IMR-90 (cell line): ENCODE measurements at regions not wholly inside any gene's neighbourhood (a gene's known extent, or its start where the extent isn't known, plus 50 kb on each side); places are given as distances from the start of the nearest gene placed in this dataset.

Source experiments
- ATAC-seq: fragments of 200-7000 bp; cut with Tn5 transposase; 2 replicates; pipeline ENCODE4 v1.9.1; 2020; ENCODE audit warnings: low read depth, mild to moderate bottlenecking, moderate library complexity
- BruUV-seq: library from RNA; stranded (reverse); fragments of 400-500 nt; replicated peaks from 2 replicates; lab custom pipeline; 2021; lab: Mats Ljungman, UMichigan
- CTCF ChIA-PET: fragments of 300-600 bp; formaldehyde crosslinking; extraction: SDS; loops from one replicate; lab custom pipeline; 2021; ENCODE audit warnings: antibody characterized with exemption; lab: Yijun Ruan, JAX
- POLR2A ChIA-PET: fragments of 300-600 bp; sonication (Branson Sonifier 250); formaldehyde crosslinking; loops from one replicate; lab custom pipeline; 2022; ENCODE audit warnings: antibody characterized with exemption; ENCODE audit not compliant: unreplicated experiment; lab: Charles Lee
- DNase-seq: peaks from one replicate; pipeline ENCODE4 v3.0.0; 2013
- H2AFZ ChIP-seq: replicated peaks from 2 replicates; pipeline ENCODE3; 2013; ENCODE audit warnings: low read length, mild to moderate bottlenecking; ENCODE audit not compliant: poor library complexity
- H2AK5ac ChIP-seq: 2 replicates; pipeline ENCODE4 v1.6.1; 2013; ENCODE audit warnings: low read depth, low read length, inconsistent platforms
- H2AK9ac ChIP-seq: replicated peaks from 2 replicates; pipeline ENCODE3; 2013; ENCODE audit warnings: mild to moderate bottlenecking, low read depth, low read length, moderate library complexity; ENCODE audit not compliant: poor library complexity
- H2BK120ac ChIP-seq: 2 replicates; pipeline ENCODE4 v1.6.1; 2013; ENCODE audit warnings: low read depth, low read length, inconsistent platforms
- H2BK15ac ChIP-seq: 3 replicates; pipeline ENCODE4 v1.6.1; 2013; ENCODE audit warnings: low read depth, low read length, inconsistent platforms
- H2BK20ac ChIP-seq: 2 replicates; pipeline ENCODE4 v1.6.1; 2013; ENCODE audit warnings: low read depth, mild to moderate bottlenecking, inconsistent platforms, low read length, moderate library complexity
- H2BK5ac ChIP-seq: 2 replicates; pipeline ENCODE4 v1.6.1; 2013; ENCODE audit warnings: mild to moderate bottlenecking, low read depth, low read length, inconsistent platforms; ENCODE audit not compliant: poor library complexity, severe bottlenecking
- H3K14ac ChIP-seq: replicated peaks from 2 replicates; pipeline ENCODE4 v1.6.1; 2013; ENCODE audit warnings: low read depth, low read length, inconsistent platforms
- H3K18ac ChIP-seq: 2 replicates; pipeline ENCODE4 v1.6.1; 2013; ENCODE audit warnings: low read depth, low read length, control low read depth
- H3K23ac ChIP-seq: 2 replicates; pipeline ENCODE4 v1.6.1; 2013; ENCODE audit warnings: low read depth, low read length, inconsistent platforms
- H3K27ac ChIP-seq: 2 replicates; pipeline ENCODE4 v1.5.1; 2013; ENCODE audit warnings: mild to moderate bottlenecking, control low read depth, low read length; ENCODE audit not compliant: insufficient read depth
- H3K27me3 ChIP-seq: 2 replicates; pipeline ENCODE4 v1.6.1; 2013; ENCODE audit warnings: low read length; ENCODE audit not compliant: control insufficient read depth, insufficient read depth
- H3K36me3 ChIP-seq: 2 replicates; pipeline ENCODE4 v1.6.1; 2013; ENCODE audit warnings: low read length, mixed read lengths; ENCODE audit not compliant: control insufficient read depth, insufficient read depth
- H3K4ac ChIP-seq: 2 replicates; pipeline ENCODE4 v1.6.1; 2013; ENCODE audit warnings: low read depth, low read length, inconsistent platforms
- H3K4me1 ChIP-seq: 2 replicates; pipeline ENCODE4 v1.6.1; 2013; ENCODE audit warnings: low read length, mixed read lengths; ENCODE audit not compliant: control insufficient read depth, insufficient read depth
- H3K4me2 ChIP-seq: 2 replicates; pipeline ENCODE4 v1.6.1; 2013; ENCODE audit warnings: low read depth, mild to moderate bottlenecking, control low read depth, low read length, moderate library complexity
- H3K4me3 ChIP-seq: 2 replicates; pipeline ENCODE4 v1.5.1; 2013; ENCODE audit warnings: low read depth, mild to moderate bottlenecking, control low read depth, low read length, moderate library complexity; ENCODE audit not compliant: insufficient read depth
- H3K56ac ChIP-seq: 2 replicates; pipeline ENCODE4 v1.6.1; 2013; ENCODE audit warnings: low read length, inconsistent platforms; ENCODE audit not compliant: insufficient read depth; ENCODE audit errors: extremely low read depth
- H3K79me1 ChIP-seq, 2 experiments: 2 replicates each; pipeline ENCODE4 v1.6.1; 2013; ENCODE audit warnings: low read length in 2 of 2, inconsistent platforms in 1 of 2, low read depth in 1 of 2
- H3K9ac ChIP-seq: 2 replicates; pipeline ENCODE4 v1.6.1; 2013; ENCODE audit warnings: low read depth, low read length, control low read depth
- H3K9me1 ChIP-seq: 2 replicates; pipeline ENCODE4 v1.6.1; 2013; ENCODE audit warnings: low read length, inconsistent platforms; ENCODE audit not compliant: insufficient read depth
- H3K9me3 ChIP-seq: 2 replicates; pipeline ENCODE4 v1.6.1; 2013; ENCODE audit warnings: low read length; ENCODE audit not compliant: control insufficient read depth, insufficient read depth
- H4K20me1 ChIP-seq: 2 replicates; pipeline ENCODE4 v1.6.1; 2013; ENCODE audit warnings: low read length, inconsistent platforms; ENCODE audit not compliant: insufficient read depth
- H4K5ac ChIP-seq: 2 replicates; pipeline ENCODE4 v1.6.1; 2013; ENCODE audit warnings: mild to moderate bottlenecking, low read depth, low read length, control low read depth
- H4K8ac ChIP-seq, 2 experiments: 2 replicates each; pipeline ENCODE4 v1.6.1; 2013; ENCODE audit warnings: low read depth in 2 of 2, low read length in 2 of 2, control low read depth in 1 of 2, inconsistent platforms in 1 of 2
- H4K91ac ChIP-seq: 2 replicates; pipeline ENCODE4 v1.6.1; 2013; ENCODE audit warnings: low read depth, low read length, inconsistent platforms; ENCODE audit not compliant: insufficient read depth
- BHLHE40 ChIP-seq: fragments of 150-350 bp; IDR thresholded peaks from 2 replicates; pipeline ENCODE4 v1.6.1; 2016; ENCODE audit warnings: mild to moderate bottlenecking, low read depth, low read length
- CEBPB ChIP-seq: IDR thresholded peaks from 2 replicates; pipeline ENCODE4 v1.6.1; 2012; ENCODE audit warnings: low read depth, low read length, improper control_type of control experiment
- CHD1 ChIP-seq: IDR thresholded peaks from 2 replicates; pipeline ENCODE4 v1.6.1; 2012; ENCODE audit warnings: low read depth, low read length, improper control_type of control experiment
- FOS ChIP-seq: fragments of 150-350 bp; IDR thresholded peaks from 2 replicates; pipeline ENCODE4 v1.6.1; 2016; ENCODE audit warnings: low read depth, low read length
- MAZ ChIP-seq: IDR thresholded peaks from 2 replicates; pipeline ENCODE4 v1.6.1; 2012; ENCODE audit warnings: low read depth, mild to moderate bottlenecking, low read length, improper control_type of control experiment, moderate library complexity, borderline replicate concordance
- MXI1 ChIP-seq: IDR thresholded peaks from 2 replicates; pipeline ENCODE4 v1.6.1; 2012; ENCODE audit warnings: low read depth, mild to moderate bottlenecking, low read length, moderate library complexity, borderline replicate concordance
- NFE2L2 ChIP-seq: fragments of 150-350 bp; IDR thresholded peaks from 2 replicates; pipeline ENCODE4 v1.6.1; 2016; ENCODE audit warnings: low read depth, mild to moderate bottlenecking, low read length
- POLR2A ChIP-seq: IDR thresholded peaks from 2 replicates; pipeline ENCODE4 v1.6.1; 2012; ENCODE audit warnings: mild to moderate bottlenecking, low read depth, low read length
- RAD21 ChIP-seq: IDR thresholded peaks from 2 replicates; pipeline ENCODE4 v1.6.1; 2012; ENCODE audit warnings: low read length, improper control_type of control experiment
- RFX5 ChIP-seq: IDR thresholded peaks from 2 replicates; pipeline ENCODE4 v1.8.0; 2012; ENCODE audit warnings: low read depth, mild to moderate bottlenecking, low read length, moderate library complexity
- SMC3 ChIP-seq: fragments of 150-350 bp; IDR thresholded peaks from 2 replicates; pipeline ENCODE4 v1.6.1; 2016; ENCODE audit warnings: low read depth, mild to moderate bottlenecking, antibody characterized with exemption, low read length, moderate library complexity
- WGBS, 2 experiments: methylation state at CpG; one replicate each; pipeline versions ENCODE4 v1.1.5 to v1.1.7; 2013; ENCODE audit warnings: missing lambda C conversion rate in 2 of 2; ENCODE audit not compliant: insufficient read length in 1 of 2; ENCODE audit errors: extremely low coverage in 2 of 2; 5-methylcytosine and 5-hydroxymethylcytosine counted together
- dilution Hi-C: fragments of 300-500 bp; cut with HindIII; formaldehyde crosslinking; loops from one replicate; pipeline ENCODE4 v1.14.3; 2018; ENCODE audit warnings: low sequenced_read_pairs; ENCODE audit not compliant: unreplicated experiment
- in situ Hi-C: fragments of 300-500 bp; cut with MboI; formaldehyde crosslinking; loops from 3 replicates; pipeline ENCODE4 v1.14.3; 2019; ENCODE audit warnings: low sequenced_read_pairs, inconsistent platforms, mixed read lengths
- intact Hi-C: fragments of 100-400 bp; cut with micrococcal nuclease; formaldehyde crosslinking; loops from 2 replicates; pipeline ENCODE4 v1.10.0; 2022
- TF ChIP-seq, protein P1 (sequence below): fragments of 150-350 bp; IDR thresholded peaks from 2 replicates; pipeline ENCODE4 v1.6.1; 2016; ENCODE audit warnings: low read depth, mild to moderate bottlenecking, low read length, moderate library complexity, borderline replicate concordance
- TF ChIP-seq, protein P2 (sequence below): conservative IDR thresholded peaks from 2 replicates; pipeline ENCODE4 v1.5.1; 2012; ENCODE audit warnings: mild to moderate bottlenecking, low read depth, low read length, improper control_type of control experiment

DNA sequence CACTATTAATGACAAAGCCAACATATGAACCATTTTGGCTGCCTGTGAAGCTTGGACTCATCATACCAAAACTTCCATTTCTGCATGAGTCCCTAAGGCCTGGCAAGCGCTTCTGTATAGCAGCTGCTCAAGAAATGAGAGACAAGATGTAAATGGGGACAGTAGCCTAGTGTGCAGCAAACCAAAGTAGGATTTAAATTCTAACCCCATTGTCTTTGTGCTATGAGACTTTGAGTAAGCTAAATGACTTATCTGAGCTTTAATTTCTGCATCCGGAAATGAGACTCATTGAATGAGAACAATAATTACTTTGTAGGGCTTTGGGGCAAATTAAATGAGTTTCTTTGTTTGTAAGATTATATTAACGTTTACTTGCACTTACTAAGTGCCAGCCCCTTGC, 536.4 kb upstream of the CDH7 start:
- Histone ChIP-seq H3K4ac (no peak overlapping the region), H2AK5ac (no peak overlapping the region), H3K9me1 (no peaks in the 10 kb centered on the region), H3K4me3 (no peak overlapping the region), H2BK120ac (no peak overlapping the region), H3K4me2 (no peak overlapping the region), H3K79me1 (no peaks in the 10 kb centered on the region), H3K27ac (no peak overlapping the region), H3K9ac (no peak overlapping the region), H2BK15ac (no peak overlapping the region), H3K18ac (no peak overlapping the region), H4K5ac (no peak overlapping the region), H3K36me3 (no peaks in the 10 kb centered on the region), H2AK9ac (no peak overlapping the region), H3K14ac (no peak overlapping the region), H3K9me3 (peaks cover 4% of the 10 kb centered on the region; the same call in 1 of the 2 replicates), H2BK20ac (no peak overlapping the region), H2AFZ (no peak overlapping the region), H3K27me3 (no peaks in the 10 kb centered on the region), H3K23ac (no peak overlapping the region), H4K20me1 (no peaks in the 10 kb centered on the region), H4K91ac (no peak overlapping the region), H4K8ac (no peak overlapping the region), H3K4me1 (no peaks in the 10 kb centered on the region), H3K56ac (no peak overlapping the region), H2BK5ac (no peak overlapping the region)
- TF ChIP-seq RAD21 (no peak), MXI1 (no peak), CEBPB (no peak), NFE2L2 (no peak), BHLHE40 (no peak), RFX5 (no peak), CHD1 (no peak), POLR2A (no peak), FOS (no peak), SMC3 (no peak), MAZ (no peak)
- TF ChIP-seq, protein P1, sequence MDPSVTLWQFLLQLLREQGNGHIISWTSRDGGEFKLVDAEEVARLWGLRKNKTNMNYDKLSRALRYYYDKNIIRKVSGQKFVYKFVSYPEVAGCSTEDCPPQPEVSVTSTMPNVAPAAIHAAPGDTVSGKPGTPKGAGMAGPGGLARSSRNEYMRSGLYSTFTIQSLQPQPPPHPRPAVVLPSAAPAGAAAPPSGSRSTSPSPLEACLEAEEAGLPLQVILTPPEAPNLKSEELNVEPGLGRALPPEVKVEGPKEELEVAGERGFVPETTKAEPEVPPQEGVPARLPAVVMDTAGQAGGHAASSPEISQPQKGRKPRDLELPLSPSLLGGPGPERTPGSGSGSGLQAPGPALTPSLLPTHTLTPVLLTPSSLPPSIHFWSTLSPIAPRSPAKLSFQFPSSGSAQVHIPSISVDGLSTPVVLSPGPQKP: no peak
- TF ChIP-seq, protein P2, sequence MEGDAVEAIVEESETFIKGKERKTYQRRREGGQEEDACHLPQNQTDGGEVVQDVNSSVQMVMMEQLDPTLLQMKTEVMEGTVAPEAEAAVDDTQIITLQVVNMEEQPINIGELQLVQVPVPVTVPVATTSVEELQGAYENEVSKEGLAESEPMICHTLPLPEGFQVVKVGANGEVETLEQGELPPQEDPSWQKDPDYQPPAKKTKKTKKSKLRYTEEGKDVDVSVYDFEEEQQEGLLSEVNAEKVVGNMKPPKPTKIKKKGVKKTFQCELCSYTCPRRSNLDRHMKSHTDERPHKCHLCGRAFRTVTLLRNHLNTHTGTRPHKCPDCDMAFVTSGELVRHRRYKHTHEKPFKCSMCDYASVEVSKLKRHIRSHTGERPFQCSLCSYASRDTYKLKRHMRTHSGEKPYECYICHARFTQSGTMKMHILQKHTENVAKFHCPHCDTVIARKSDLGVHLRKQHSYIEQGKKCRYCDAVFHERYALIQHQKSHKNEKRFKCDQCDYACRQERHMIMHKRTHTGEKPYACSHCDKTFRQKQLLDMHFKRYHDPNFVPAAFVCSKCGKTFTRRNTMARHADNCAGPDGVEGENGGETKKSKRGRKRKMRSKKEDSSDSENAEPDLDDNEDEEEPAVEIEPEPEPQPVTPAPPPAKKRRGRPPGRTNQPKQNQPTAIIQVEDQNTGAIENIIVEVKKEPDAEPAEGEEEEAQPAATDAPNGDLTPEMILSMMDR: no peak
- no peak for ATAC-seq
- BruUV-seq: no TSS peak
- WGBS, 2 experiments: no CpG with 5 or more reads among the region's 3 CpGs
- intact Hi-C loops: no loop called here
- dilution Hi-C loops: no loop called here
- DNase-seq: no peak
- in situ Hi-C loops: no loop called here
- ChIA-PET POLR2A (no interaction called here), CTCF (interaction anchor here (0.6 kb wide), 1 partner anchor 32 kb away, joined by 3 read pairs; no protein-coding TSS in a partner anchor)
